OCI-LY1 (cell line): ENCODE measurements at regions not wholly inside any gene's neighbourhood (a gene's known extent, or its start where the extent isn't known, plus 50 kb on each side); places are given as distances from the start of the nearest gene placed in this dataset.

ENCODE experiments used
- CTCF ChIP-seq: fragments of 200-600 bp; sonication (generic), shearing (Covaris generic); IDR thresholded peaks from 2 replicates; pipeline ENCODE4 v1.5.1; 2017; ENCODE audit warnings: mild to moderate bottlenecking, antibody characterized with exemption, low read length, moderate library complexity, mixed read lengths
- EZH2 ChIP-seq: fragments of 200-600 bp; sonication (generic), shearing (Covaris generic); IDR thresholded peaks from 2 replicates; pipeline ENCODE4 v1.8.0; 2017; ENCODE audit warnings: borderline replicate concordance, mixed run types, mild to moderate bottlenecking, antibody characterized with exemption, low read length, moderate library complexity, mixed read lengths

GRCh38 chr14:38618514-38618913, 362.6 kb upstream of the CLEC14A start:
- TF ChIP-seq CTCF (peak; percentile 56), EZH2 (no peak)
